Liver (tissue), 3 donors: ENCODE measurements at regions not wholly inside any gene's neighbourhood (a gene's known extent, or its start where the extent isn't known, plus 50 kb on each side); places are given as distances from the start of the nearest gene placed in this dataset.

ENCODE experiments used
- EGR1 ChIP-seq, 2 donors: IDR thresholded peaks; 2 replicates each; pipeline ENCODE4 v1.6.1; 2016 to 2018; ENCODE audit warnings: antibody characterized with exemption in 2 of 2, low read depth in 2 of 2
- FOXA1 ChIP-seq: IDR thresholded peaks from 2 replicates; pipeline ENCODE4 v1.6.1; 2016; ENCODE audit warnings: antibody characterized with exemption
- GABPA ChIP-seq, 2 donors: IDR thresholded peaks in 1 of 2; conservative IDR thresholded peaks in 1 of 2; 2 replicates each; pipeline ENCODE4 v1.6.1; 2016; ENCODE audit warnings: antibody characterized with exemption in 2 of 2, mild to moderate bottlenecking in 1 of 2, moderate library complexity in 1 of 2
- NR2F2 ChIP-seq: IDR thresholded peaks from 2 replicates; pipeline ENCODE4 v1.6.1; 2016; ENCODE audit warnings: antibody characterized with exemption
- RAD21 ChIP-seq, 2 donors: IDR thresholded peaks; 2 replicates each; pipeline ENCODE4 v1.6.1; 2016; ENCODE audit warnings: antibody characterized with exemption in 2 of 2, mild to moderate bottlenecking in 2 of 2
- RXRA ChIP-seq, 2 donors: IDR thresholded peaks; 2 replicates each; pipeline ENCODE4 v1.6.1; 2017 to 2018; ENCODE audit warnings: antibody characterized with exemption in 2 of 2, mild to moderate bottlenecking in 1 of 2
- SP1 ChIP-seq: IDR thresholded peaks from 2 replicates; pipeline ENCODE4 v1.6.1; 2018; ENCODE audit warnings: antibody characterized with exemption, mild to moderate bottlenecking
- TAF1 ChIP-seq: conservative IDR thresholded peaks from 2 replicates; pipeline ENCODE4 v1.6.1; 2016; ENCODE audit warnings: antibody characterized with exemption, mild to moderate bottlenecking
- TF ChIP-seq, protein P1 (sequence below): fragments of 150-350 bp; IDR thresholded peaks from 2 replicates; pipeline ENCODE4 v1.5.1; 2017; ENCODE audit warnings: improper control_type of control experiment, low read depth, low read length; ENCODE audit not compliant: missing input control
- TF ChIP-seq, protein P2 (sequence below): IDR thresholded peaks from 2 replicates; pipeline ENCODE4 v1.6.1; 2016; ENCODE audit warnings: antibody characterized with exemption
- TF ChIP-seq, protein P3 (sequence below): IDR thresholded peaks from 2 replicates; pipeline ENCODE4 v1.6.1; 2016; ENCODE audit warnings: antibody characterized with exemption
- TF ChIP-seq, protein P4 (sequence below): IDR thresholded peaks from 2 replicates; pipeline ENCODE4 v1.6.1; 2016; ENCODE audit warnings: antibody characterized with exemption, mild to moderate bottlenecking
- donor health status: healthy.
- donor health status: healthy.

DNA sequence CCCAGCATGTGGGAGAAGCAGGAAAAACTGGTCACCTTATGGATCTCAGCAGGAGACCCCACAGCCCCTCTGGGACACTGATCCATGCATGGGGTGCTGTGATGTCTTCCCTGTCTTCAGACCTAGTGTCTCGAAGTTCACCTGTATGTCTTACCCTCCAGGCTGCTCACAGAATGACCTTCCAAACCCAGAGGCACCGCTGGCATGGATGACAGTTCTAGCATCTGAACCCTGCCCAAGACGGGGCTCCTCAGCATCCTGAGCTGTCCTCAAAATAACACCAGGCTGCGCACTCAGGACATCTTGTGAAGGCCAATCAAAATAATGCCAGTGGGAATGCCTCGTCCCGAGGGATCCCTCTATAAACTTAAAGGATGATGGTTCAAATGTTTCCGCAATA lies 824.9 kb downstream of the TBC1D22A start:
- TF ChIP-seq, protein P1, sequence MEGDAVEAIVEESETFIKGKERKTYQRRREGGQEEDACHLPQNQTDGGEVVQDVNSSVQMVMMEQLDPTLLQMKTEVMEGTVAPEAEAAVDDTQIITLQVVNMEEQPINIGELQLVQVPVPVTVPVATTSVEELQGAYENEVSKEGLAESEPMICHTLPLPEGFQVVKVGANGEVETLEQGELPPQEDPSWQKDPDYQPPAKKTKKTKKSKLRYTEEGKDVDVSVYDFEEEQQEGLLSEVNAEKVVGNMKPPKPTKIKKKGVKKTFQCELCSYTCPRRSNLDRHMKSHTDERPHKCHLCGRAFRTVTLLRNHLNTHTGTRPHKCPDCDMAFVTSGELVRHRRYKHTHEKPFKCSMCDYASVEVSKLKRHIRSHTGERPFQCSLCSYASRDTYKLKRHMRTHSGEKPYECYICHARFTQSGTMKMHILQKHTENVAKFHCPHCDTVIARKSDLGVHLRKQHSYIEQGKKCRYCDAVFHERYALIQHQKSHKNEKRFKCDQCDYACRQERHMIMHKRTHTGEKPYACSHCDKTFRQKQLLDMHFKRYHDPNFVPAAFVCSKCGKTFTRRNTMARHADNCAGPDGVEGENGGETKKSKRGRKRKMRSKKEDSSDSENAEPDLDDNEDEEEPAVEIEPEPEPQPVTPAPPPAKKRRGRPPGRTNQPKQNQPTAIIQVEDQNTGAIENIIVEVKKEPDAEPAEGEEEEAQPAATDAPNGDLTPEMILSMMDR = no peak
- TF ChIP-seq, protein P2, sequence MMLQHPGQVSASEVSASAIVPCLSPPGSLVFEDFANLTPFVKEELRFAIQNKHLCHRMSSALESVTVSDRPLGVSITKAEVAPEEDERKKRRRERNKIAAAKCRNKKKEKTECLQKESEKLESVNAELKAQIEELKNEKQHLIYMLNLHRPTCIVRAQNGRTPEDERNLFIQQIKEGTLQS = no peak
- no peak for TF ChIP-seq GABPA (IDR thresholded peaks at IDR 0.05 in 1 of 2, conservative IDR thresholded peaks at IDR 0.05 in 1 of 2)
- TF ChIP-seq RAD21 (IDR thresholded peaks at IDR 0.05) = no peak
- TF ChIP-seq RXRA (IDR thresholded peaks at IDR 0.05) = no peak
- no peak for TF ChIP-seq EGR1 (IDR thresholded peaks at IDR 0.05; ENCODE audit: low read depth in 2 of 2)
- TF ChIP-seq SP1 = no peak
- TF ChIP-seq TAF1 = no peak
- TF ChIP-seq, protein P3, sequence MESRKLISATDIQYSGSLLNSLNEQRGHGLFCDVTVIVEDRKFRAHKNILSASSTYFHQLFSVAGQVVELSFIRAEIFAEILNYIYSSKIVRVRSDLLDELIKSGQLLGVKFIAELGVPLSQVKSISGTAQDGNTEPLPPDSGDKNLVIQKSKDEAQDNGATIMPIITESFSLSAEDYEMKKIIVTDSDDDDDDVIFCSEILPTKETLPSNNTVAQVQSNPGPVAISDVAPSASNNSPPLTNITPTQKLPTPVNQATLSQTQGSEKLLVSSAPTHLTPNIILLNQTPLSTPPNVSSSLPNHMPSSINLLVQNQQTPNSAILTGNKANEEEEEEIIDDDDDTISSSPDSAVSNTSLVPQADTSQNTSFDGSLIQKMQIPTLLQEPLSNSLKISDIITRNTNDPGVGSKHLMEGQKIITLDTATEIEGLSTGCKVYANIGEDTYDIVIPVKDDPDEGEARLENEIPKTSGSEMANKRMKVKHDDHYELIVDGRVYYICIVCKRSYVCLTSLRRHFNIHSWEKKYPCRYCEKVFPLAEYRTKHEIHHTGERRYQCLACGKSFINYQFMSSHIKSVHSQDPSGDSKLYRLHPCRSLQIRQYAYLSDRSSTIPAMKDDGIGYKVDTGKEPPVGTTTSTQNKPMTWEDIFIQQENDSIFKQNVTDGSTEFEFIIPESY = no peak
- TF ChIP-seq FOXA1 = no peak
- TF ChIP-seq NR2F2 = no peak
- TF ChIP-seq, protein P4, sequence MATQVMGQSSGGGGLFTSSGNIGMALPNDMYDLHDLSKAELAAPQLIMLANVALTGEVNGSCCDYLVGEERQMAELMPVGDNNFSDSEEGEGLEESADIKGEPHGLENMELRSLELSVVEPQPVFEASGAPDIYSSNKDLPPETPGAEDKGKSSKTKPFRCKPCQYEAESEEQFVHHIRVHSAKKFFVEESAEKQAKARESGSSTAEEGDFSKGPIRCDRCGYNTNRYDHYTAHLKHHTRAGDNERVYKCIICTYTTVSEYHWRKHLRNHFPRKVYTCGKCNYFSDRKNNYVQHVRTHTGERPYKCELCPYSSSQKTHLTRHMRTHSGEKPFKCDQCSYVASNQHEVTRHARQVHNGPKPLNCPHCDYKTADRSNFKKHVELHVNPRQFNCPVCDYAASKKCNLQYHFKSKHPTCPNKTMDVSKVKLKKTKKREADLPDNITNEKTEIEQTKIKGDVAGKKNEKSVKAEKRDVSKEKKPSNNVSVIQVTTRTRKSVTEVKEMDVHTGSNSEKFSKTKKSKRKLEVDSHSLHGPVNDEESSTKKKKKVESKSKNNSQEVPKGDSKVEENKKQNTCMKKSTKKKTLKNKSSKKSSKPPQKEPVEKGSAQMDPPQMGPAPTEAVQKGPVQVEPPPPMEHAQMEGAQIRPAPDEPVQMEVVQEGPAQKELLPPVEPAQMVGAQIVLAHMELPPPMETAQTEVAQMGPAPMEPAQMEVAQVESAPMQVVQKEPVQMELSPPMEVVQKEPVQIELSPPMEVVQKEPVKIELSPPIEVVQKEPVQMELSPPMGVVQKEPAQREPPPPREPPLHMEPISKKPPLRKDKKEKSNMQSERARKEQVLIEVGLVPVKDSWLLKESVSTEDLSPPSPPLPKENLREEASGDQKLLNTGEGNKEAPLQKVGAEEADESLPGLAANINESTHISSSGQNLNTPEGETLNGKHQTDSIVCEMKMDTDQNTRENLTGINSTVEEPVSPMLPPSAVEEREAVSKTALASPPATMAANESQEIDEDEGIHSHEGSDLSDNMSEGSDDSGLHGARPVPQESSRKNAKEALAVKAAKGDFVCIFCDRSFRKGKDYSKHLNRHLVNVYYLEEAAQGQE = no peak
